GM18870 (cell line): ENCODE measurements at regions not wholly inside any gene's neighbourhood (a gene's known extent, or its start where the extent isn't known, plus 50 kb on each side); places are given as distances from the start of the nearest gene placed in this dataset.

Experiments used
- ATAC-seq: cut with Tn5 transposase; IDR thresholded peaks from one replicate; pipeline ENCODE4 v1.9.1; 2021; ENCODE audit warnings: moderate library complexity; ENCODE audit not compliant: unreplicated experiment

DNA sequence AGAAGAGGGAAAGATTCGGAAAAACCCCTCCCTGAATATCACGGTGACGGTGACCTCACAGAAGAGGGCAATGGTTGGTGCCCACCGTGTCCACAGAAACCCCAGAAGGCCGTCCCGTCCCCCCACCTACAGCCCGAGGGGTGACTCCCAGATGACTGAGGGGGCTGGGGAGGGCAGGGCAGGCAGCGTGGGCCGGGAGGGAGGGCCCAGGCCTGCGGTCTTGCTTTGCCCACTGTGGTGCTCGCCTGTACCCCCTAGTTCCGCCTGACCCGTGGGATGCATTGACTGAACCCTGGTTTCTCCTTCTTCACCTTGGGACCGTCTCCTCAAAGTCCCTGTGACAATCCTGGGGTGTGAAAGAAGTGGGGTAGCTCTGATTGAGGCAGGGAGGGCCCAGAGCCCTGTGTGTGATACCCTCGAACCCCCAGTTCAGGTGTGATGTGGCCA is 526.7 kb downstream of the BRD1 start:
- ATAC-seq, result no peak

GRCh38 chr22:49300241-49300640 is 527.4 kb downstream of the BRD1 start:
- no peak for ATAC-seq

GRCh38 chr22:49299821-49300231 is 527.8 kb downstream of the BRD1 start:
- no peak for ATAC-seq

DNA sequence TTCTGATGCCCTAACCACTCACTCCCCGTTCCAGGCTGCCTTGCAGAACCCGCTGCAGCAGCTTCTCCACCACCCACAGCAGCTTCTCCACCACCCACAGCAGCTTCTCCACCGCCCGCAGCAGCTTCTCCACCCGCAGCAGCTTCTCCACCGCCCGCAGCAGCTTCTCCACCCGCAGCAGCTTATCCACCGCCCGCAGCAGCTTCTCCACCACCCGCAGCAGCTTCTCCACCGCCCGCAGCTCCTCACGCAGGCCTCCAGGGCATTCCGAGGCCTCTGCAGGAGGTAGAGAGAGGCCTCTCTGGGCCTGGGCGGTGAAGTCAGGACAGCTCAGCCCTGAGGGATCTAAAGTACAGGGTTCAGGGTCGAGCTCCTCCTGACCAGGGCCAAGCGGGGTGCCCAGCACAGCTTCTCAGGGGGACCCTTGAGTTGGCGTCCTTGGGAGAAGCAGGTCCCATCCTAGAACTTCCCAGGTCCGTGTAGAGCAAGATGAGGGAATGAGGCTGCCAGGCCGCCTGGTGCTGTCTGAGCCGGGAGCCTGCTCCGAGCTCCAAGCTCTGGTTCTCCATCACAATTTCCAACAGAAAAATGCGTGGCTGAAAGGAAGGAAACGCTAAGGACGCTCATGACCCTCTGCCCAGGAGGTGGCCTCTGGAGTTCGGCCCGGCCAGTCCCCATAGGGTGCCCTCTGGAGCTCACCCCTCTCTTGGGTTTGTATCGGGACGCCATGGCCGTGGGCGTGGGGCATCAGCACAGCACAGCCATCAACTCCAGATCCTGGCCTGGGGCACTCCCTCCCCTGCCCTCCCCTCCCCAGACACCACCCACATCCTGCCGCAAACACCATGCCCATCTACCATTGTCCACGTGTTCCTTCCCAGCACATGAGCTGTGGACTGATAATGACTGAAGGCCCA is 528.6 kb downstream of the BRD1 start:
- ATAC-seq, result no peak

GRCh38 chr22:49297871-49298721 is 529.6 kb downstream of the BRD1 start:
- ATAC-seq, result no peak

GRCh38 chr22:49297286-49297870 is 530.3 kb downstream of the BRD1 start:
- ATAC-seq, result no peak

DNA sequence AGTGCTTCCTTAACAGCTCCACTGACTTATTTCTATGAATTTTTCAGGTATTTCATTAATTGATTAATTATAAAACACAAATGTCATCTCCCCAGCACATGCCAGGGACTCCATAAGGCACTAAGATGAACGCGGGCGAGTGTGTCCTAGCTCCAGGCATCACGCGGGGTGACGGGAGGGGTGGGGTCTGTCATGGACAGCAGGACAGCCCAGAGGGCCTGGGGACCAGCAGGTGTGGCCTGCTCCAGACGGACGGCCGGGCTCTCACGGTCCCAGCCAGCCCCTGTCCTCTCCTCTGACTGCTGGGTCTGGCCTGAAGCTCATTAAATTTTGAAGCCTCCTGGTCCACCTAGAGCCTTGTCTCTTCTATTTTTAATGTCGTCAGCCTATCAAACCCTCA is 531.1 kb downstream of the BRD1 start:
- ATAC-seq, result no peak

DNA sequence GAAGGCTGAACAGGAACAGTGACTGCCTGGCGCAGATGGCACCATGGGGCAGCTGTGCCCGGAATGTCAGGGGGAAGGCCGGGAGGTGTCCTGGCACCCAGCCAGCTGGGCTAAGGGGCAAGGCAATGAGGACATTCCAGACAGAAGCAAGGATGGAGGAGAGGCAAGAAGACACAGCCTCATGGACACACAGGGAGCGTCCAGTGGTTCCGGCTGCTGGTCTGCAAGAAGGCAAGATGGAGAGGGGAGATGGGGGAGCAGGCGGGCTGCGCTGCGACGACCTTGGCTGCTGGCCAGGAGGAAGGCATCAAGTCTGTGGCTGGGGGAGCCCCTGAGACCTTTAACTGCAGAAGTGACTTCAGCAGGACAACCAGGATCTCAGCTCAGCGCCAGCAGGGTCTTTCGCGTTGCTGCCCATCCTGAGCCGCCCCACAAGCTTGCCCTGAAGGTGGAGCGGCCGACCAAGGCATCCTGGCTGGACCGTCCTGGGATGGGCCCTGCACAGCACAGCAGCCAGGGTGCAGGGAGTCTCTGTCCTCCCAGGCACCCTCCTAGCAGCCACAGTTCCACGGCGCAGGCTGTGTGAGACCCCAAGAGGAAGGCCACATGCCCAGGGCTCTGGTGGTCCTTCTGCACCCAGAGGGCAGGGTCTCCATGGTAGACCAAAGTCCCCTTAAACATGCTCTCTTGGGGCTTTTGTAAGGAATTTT is 531.7 kb downstream of the BRD1 start:
- ATAC-seq, result no peak

- no peak for ATAC-seq
Measured at GRCh38 chr22:49295465-49295743, 532.3 kb downstream of the BRD1 start.

- ATAC-seq, result no peak
Measured at GRCh38 chr22:49294656-49295464, 532.8 kb downstream of the BRD1 start.

GRCh38 chr22:49292909-49293308 is 534.8 kb downstream of the BRD1 start:
- ATAC-seq, result no peak

DNA sequence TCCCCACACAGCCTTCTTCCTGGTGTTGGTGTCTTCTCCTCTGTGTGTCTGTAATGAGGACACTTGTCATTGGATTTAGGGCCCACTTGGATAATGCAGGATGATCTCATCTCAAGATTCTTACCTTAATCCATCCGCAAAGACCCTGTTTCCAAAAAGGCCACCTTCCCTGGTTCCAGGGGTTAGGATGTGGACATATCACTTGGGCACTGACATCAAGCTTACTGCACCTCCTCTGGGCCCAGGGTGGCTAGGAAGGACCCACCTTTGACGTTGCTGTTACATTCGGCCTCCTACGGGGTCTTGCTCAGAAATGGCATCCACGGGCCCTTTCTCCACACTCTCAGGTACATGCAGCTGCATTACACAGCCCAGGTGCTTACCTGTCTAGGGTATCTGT is 535.9 kb downstream of the BRD1 start:
- ATAC-seq, result no peak

- ATAC-seq, result no peak
Measured at GRCh38 chr22:49291169-49291568, 536.5 kb downstream of the BRD1 start.

DNA sequence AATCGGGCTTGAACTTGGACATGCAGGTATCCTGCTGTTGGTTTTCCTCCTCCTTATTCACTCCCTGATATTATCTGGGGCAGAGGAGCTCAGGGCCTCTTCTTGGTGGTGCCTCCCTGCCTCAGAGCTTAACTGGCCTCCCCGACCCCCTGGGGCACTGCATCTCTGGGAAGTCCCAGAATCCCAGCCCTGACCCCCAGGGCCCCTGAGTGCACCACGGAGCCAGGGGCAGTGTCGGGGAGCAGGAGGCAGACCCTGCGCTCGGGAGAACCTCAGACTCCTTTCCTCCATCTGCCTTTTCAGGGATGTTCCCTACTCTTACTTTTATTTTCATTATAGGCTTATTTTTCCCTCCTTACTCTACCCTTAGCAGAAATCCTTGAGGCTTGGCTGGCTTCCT is 537.0 kb downstream of the BRD1 start:
- no peak for ATAC-seq

GRCh38 chr22:49289822-49290679 is 537.6 kb downstream of the BRD1 start:
- ATAC-seq, result no peak

DNA sequence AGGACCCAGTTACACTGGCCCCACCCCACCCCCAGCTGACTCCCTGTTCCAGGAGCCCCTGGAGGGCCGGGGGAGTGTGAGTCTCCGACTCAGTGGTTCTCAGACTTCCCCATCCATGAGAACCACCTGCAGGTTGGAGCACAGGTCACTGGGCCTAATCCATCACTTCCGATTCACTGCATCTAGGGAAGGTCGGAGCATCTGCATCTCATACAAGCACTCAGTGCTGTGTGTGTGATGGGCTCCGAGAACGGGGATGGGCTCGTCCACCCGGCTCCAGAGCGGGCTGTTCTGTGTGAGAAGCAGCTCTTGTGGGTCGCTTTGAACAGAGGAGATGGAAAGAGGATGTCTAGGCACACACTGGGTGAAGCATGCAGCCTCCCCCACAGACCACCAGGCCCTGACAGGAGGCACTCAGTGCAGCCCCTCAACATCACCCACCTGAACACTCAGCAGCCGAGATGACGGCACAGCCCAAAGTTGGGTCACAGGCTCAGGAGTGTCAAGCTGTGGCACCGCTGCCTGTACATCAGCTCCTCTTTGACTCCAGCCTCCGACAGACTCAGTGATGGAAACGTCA is 541.4 kb downstream of the BRD1 start:
- ATAC-seq, result no peak

DNA sequence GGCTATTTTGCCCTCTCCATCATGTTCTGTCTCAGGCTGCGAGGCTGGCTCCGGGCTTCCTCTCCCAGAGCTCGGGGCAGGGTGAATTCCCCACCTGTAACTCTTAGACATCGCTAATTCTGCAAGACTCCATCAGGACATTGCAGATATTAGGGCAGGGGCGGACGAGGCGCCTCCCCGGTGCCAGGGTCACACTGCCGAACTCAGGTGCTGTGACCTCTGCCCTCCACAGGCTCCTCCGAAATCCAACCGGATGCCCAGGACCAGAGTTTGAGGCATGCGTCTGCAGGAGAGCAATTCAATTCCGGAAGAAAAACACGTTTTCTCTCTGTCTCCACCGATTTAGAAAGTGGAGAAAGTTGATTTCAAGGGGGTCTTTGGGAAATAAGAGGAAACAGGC is 542.7 kb downstream of the BRD1 start:
- no peak for ATAC-seq

GRCh38 chr22:49284056-49284784 is 543.5 kb downstream of the BRD1 start:
- ATAC-seq, result no peak
